Lung (tissue), 11 donors: ENCODE measurements at regions not wholly inside any gene's neighbourhood (a gene's known extent, or its start where the extent isn't known, plus 50 kb on each side); places are given as distances from the start of the nearest gene placed in this dataset.

ENCODE experiments used
- ATAC-seq: fragments of 200-7000 bp; cut with Tn5 transposase; one replicate; pipeline ENCODE4 v1.9.1; 2020; ENCODE audit warnings: moderate number of reproducible peaks; ENCODE audit not compliant: insufficient read depth, low FRiP score
- DNase-seq, 3 donors: peaks; one replicate each; pipeline ENCODE4 v3.0.0-alpha.2; 2013 to 2017
- H3K27ac ChIP-seq, 2 donors: one replicate each; pipeline ENCODE4 v1.5.1; 2013; ENCODE audit warnings: mild to moderate bottlenecking in 2 of 2, moderate library complexity in 2 of 2, control low read depth in 1 of 2, inconsistent platforms in 1 of 2, low read depth in 1 of 2, low read length in 1 of 2
- H3K27me3 ChIP-seq, 3 donors: one replicate each; pipeline ENCODE4 v1.5.1; 2013; ENCODE audit warnings: low read length in 2 of 3; ENCODE audit not compliant: control insufficient read depth in 3 of 3, insufficient read depth in 3 of 3
- H3K36me3 ChIP-seq, 4 donors: one replicate each; pipeline ENCODE4 v1.5.1; 2013; ENCODE audit warnings: low read length in 4 of 4, mild to moderate bottlenecking in 1 of 4, moderate library complexity in 1 of 4; ENCODE audit not compliant: control insufficient read depth in 4 of 4, insufficient read depth in 4 of 4
- H3K4me1 ChIP-seq, 5 donors: one replicate each; pipeline ENCODE4 v1.5.1; 2013; ENCODE audit warnings: low read length in 5 of 5, mild to moderate bottlenecking in 2 of 5, moderate library complexity in 1 of 5; ENCODE audit not compliant: control insufficient read depth in 5 of 5, insufficient read depth in 5 of 5
- H3K4me3 ChIP-seq: one replicate; pipeline ENCODE4 v1.5.1; 2013; ENCODE audit warnings: mild to moderate bottlenecking, control low read depth, moderate library complexity
- H3K9ac ChIP-seq, 2 donors: one replicate each; pipeline ENCODE4 v1.5.1; 2013; ENCODE audit warnings: low read length in 2 of 2, control low read depth in 1 of 2; ENCODE audit not compliant: insufficient read depth in 1 of 2
- H3K9me3 ChIP-seq, 4 donors: one replicate each; pipeline ENCODE4 v1.5.1; 2013; ENCODE audit warnings: low read length in 3 of 4, mild to moderate bottlenecking in 1 of 4, moderate library complexity in 1 of 4; ENCODE audit not compliant: control insufficient read depth in 4 of 4, insufficient read depth in 3 of 4
- WGBS, 2 donors: extraction: QIAGEN DNeasy Blood & Tissue Kit; methylation state at CpG; one replicate each; pipeline ENCODE4 v1.1.7; 2013; 5-methylcytosine and 5-hydroxymethylcytosine counted together
- TF ChIP-seq, protein P1 (sequence below): IDR thresholded peaks from 2 replicates; pipeline ENCODE4 v1.5.1; 2012; ENCODE audit warnings: mild to moderate bottlenecking; ENCODE audit errors: control extremely low read depth, extremely low read depth
- donor health status: control.
- donor health status: control.
- donor health status: Bipolar disorder and iron deficiency.
- donor health status: healthy.
- donor health status: DM: yes; HTN: yes; CAD: no.

- Histone ChIP-seq H3K4me1 (peaks cover 0 to 15% (median 2%) of the 10 kb centered on the region in 5 donors), H3K4me3 (no peak overlapping the region), H3K9ac (no peak overlapping the region), H3K9me3 (no peaks in the 10 kb centered on the region), H3K27me3 (no peaks in the 10 kb centered on the region), H3K36me3 (no peaks in the 10 kb centered on the region), H3K27ac (no peak overlapping the region)
- no peak for ATAC-seq
- WGBS, 2 donors: 95% methylated on average over 1 of the region's 1 CpG
- TF ChIP-seq, protein P1, sequence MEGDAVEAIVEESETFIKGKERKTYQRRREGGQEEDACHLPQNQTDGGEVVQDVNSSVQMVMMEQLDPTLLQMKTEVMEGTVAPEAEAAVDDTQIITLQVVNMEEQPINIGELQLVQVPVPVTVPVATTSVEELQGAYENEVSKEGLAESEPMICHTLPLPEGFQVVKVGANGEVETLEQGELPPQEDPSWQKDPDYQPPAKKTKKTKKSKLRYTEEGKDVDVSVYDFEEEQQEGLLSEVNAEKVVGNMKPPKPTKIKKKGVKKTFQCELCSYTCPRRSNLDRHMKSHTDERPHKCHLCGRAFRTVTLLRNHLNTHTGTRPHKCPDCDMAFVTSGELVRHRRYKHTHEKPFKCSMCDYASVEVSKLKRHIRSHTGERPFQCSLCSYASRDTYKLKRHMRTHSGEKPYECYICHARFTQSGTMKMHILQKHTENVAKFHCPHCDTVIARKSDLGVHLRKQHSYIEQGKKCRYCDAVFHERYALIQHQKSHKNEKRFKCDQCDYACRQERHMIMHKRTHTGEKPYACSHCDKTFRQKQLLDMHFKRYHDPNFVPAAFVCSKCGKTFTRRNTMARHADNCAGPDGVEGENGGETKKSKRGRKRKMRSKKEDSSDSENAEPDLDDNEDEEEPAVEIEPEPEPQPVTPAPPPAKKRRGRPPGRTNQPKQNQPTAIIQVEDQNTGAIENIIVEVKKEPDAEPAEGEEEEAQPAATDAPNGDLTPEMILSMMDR: no peak
- DNase-seq: no peak
These were observed 384.7 kb upstream of the MAN1A1 start for GRCh38 chr6:119734227-119734626.

DNA sequence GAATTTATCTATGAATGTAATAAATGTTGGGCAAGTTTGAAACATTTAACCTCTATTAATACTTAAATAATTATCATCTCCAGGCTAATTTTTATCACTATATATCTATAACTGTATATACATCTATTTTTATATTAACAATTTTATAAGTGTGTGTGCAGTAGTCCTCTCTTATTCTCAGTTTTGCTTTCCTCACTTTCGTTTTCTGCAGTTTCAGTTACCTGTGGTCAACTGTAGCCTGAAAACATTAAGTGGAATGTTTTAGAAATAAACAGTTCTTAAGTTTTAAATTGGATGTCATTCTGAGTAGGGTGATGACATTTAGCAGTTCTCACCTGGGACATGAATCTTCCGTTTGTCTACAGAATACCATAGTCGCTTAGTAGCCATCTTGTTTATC is 379.4 kb upstream of the MAN1A1 start:
- WGBS, 2 donors: 85% methylated on average over 3 of the region's 3 CpGs
- Histone ChIP-seq H3K4me1 (no peaks in the 10 kb centered on the region), H3K4me3 (no peak overlapping the region), H3K27ac (no peak overlapping the region), H3K27me3 (no peaks in the 10 kb centered on the region), H3K36me3 (no peaks in the 10 kb centered on the region), H3K9me3 (peaks cover 0 to 1% (median 0%) of the 10 kb centered on the region in 4 donors), H3K9ac (no peak overlapping the region)
- DNase-seq (no peak), ATAC-seq (no peak)
- TF ChIP-seq, protein P1: no peak

GRCh38 chr6:119728220-119728750 is 378.7 kb upstream of the MAN1A1 start:
- Histone ChIP-seq H3K4me3 (no peak overlapping the region), H3K27ac (no peak overlapping the region), H3K9me3 (peaks cover 0 to 1% (median 0%) of the 10 kb centered on the region in 4 donors), H3K36me3 (no peaks in the 10 kb centered on the region), H3K4me1 (no peaks in the 10 kb centered on the region), H3K27me3 (no peaks in the 10 kb centered on the region), H3K9ac (no peak overlapping the region)
- no peak for ATAC-seq
- TF ChIP-seq, protein P1: no peak
- DNase-seq: no peak
- 88 to 93% methylated on average over 7 of the region's 7 CpGs for WGBS, 2 donors
